ENCODE measurements at regions not wholly inside any gene's neighbourhood (a gene's known extent, or its start where the extent isn't known, plus 50 kb on each side); places are given as distances from the start of the nearest gene placed in this dataset.

DNA sequence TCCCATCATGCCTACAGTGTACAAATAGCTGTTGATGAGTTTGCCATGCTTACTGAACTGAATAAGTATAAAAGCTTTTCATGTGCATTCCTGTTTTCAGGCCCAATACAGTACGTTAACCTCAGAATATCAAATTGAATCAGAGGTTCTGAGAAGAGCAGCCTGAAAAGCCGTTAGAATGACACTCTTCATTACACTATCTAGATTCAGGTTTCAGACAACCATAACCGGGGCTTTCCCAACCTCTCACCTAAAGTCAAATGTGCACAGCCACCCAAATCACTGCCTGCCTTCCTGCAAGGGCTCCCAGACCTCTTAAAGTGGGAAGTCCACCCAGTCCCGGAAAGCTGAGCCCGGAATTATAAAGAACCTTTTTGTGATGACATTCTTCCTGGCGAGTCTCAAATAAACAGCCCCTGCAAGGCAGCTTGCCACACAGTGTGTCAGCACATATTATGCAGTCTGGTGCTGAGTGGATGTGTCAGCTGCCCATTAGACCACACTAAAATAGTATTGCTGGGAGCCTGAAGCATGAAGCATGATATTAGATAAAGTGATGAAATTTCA is 245.8 kb downstream of the TLE4 start:
- Histone ChIP-seq H3K36me3 (ENCODE audit: control insufficient read depth in 2 of 4, insufficient read depth in 4 of 4, low read length in 3 of 4) (no peaks in the 10 kb centered on the region), H3K4ac (replicated peaks; ENCODE audit: insufficient read length, low read depth, low read length) (no peak overlapping the region), H3K56ac (replicated peaks; ENCODE audit: insufficient read length, low read depth, low read length) (no peak overlapping the region), H3K79me2 (ENCODE audit: control insufficient read depth in 1 of 2, insufficient read depth in 2 of 2, low read length in 2 of 2) (no peaks in the 10 kb centered on the region), H3K27me3 (replicated peaks in 1 of 4; ENCODE audit: control insufficient read depth in 3 of 4, extremely low read depth in 1 of 4, insufficient read depth in 3 of 4, low read length in 3 of 4) (no peaks in the 10 kb centered on the region), H3K18ac (ENCODE audit: extremely low read depth, low read length) (no peak overlapping the region), H3K4me1 (replicated peaks in 1 of 4; ENCODE audit: control insufficient read depth in 3 of 4, insufficient read depth in 4 of 4, low read length in 3 of 4) (peaks cover 3 to 11% (median 7%) of the 10 kb centered on the region in 4 experiments; a peak in 5 of 7 replicates), H2BK5ac (ENCODE audit: low read depth, low read length) (peak overlapping the region; percentile 50; the same call in 1 of the 2 replicates), H2AK5ac (ENCODE audit: low read depth, low read length) (no peak overlapping the region), H4K91ac (replicated peaks; ENCODE audit: insufficient read length, low read length) (no peak overlapping the region), H3K23ac (ENCODE audit: insufficient read length) (no peak overlapping the region), H4K20me1 (replicated peaks in 1 of 2; ENCODE audit: control insufficient read depth in 1 of 2, insufficient read depth in 2 of 2, low read length in 2 of 2) (no peaks in the 10 kb centered on the region), H3K4me2 (ENCODE audit: insufficient read depth in 1 of 2, low read depth in 2 of 2, low read length in 2 of 2) (0 out of 4 replicates have a peak overlapping the region, but pooled peaks of 1 of the 2 experiments have one; percentile 5), H4K8ac (ENCODE audit: extremely low read depth, insufficient read depth, low read length) (no peak overlapping the region), H4K5ac (ENCODE audit: insufficient read length, low read depth, low read length) (no peak overlapping the region), H2BK20ac (ENCODE audit: low read length) (no peak overlapping the region; the same call in 1 of the 2 replicates), H3K9me3 (ENCODE audit: insufficient read depth in 2 of 2, low read depth in 1 of 2, low read length in 1 of 2) (no peaks in the 10 kb centered on the region), H2BK15ac (ENCODE audit: low read length) (no peak overlapping the region), H2BK12ac (ENCODE audit: low read depth, low read length) (no peak overlapping the region), H3K9ac (replicated peaks in 1 of 4; ENCODE audit: extremely low read depth in 1 of 4, low read depth in 3 of 4, low read length in 3 of 4) (no peak overlapping the region), H3K79me1 (ENCODE audit: low read depth, low read length) (no peaks in the 10 kb centered on the region), H3K4me3 (ENCODE audit: extremely low read depth in 1 of 4, insufficient read depth in 2 of 4, low read depth in 3 of 4, low read length in 4 of 4) (no peak overlapping the region), H3K14ac (ENCODE audit: insufficient read length) (no peak overlapping the region), H3K27ac (ENCODE audit: low read depth, low read length) (no peak overlapping the region), H2AFZ (ENCODE audit: low read length) (no peak overlapping the region), H3K23me2 (ENCODE audit: low read depth, low read length) (no peaks in the 10 kb centered on the region), H2BK120ac (replicated peaks; ENCODE audit: low read depth, low read length) (no peak overlapping the region)
- TF ChIP-seq KDM5A (IDR thresholded peaks at IDR 0.05; ENCODE audit: low read length) (no peak), EZH2 (IDR thresholded peaks at IDR 0.05; ENCODE audit: low read depth, low read length, severe bottlenecking) (no peak), EGR1 (IDR thresholded peaks at IDR 0.05; ENCODE audit: borderline replicate concordance, low read depth, low read length) (no peak), JUND (IDR thresholded peaks at IDR 0.05; ENCODE audit: low read length) (no peak), TAF7 (optimal IDR thresholded peaks at IDR 0.05; ENCODE audit: borderline replicate concordance, low read depth, low read length) (no peak), ZNF274 (IDR thresholded peaks at IDR 0.05; ENCODE audit: borderline replicate concordance, extremely low read depth, low read length) (no peak), CHD2 (IDR thresholded peaks at IDR 0.05; ENCODE audit: low read length) (no peak)
- TF ChIP-seq, protein P1, sequence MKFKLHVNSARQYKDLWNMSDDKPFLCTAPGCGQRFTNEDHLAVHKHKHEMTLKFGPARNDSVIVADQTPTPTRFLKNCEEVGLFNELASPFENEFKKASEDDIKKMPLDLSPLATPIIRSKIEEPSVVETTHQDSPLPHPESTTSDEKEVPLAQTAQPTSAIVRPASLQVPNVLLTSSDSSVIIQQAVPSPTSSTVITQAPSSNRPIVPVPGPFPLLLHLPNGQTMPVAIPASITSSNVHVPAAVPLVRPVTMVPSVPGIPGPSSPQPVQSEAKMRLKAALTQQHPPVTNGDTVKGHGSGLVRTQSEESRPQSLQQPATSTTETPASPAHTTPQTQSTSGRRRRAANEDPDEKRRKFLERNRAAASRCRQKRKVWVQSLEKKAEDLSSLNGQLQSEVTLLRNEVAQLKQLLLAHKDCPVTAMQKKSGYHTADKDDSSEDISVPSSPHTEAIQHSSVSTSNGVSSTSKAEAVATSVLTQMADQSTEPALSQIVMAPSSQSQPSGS (IDR thresholded peaks at IDR 0.05; ENCODE audit: low read length): no peak
- no peak for DNase-seq (ENCODE audit: low read depth in 1 of 2, low spot score in 2 of 2)
- FAIRE-seq: no peak
- POLR2A ChIA-PET (ENCODE audit: partially characterized antibody): interaction anchor here (1.0 kb wide), 1 partner anchor 246 kb away, joined by 3 read pairs; the partner anchor contains the start of gene TLE4
- CTCF ChIA-PET (ENCODE audit: partially characterized antibody): interaction anchor here (0.6 kb wide), 1 partner anchor 54 kb away, joined by 3 read pairs; no protein-coding TSS in a partner anchor
- WGBS, 2 experiments (ENCODE audit: extremely low coverage in 1 of 2, insufficient coverage in 1 of 2, insufficient read length in 1 of 2, insufficient replicate concordance in 2 of 2, low coverage in 1 of 2, low lambda C conversion rate in 2 of 2, missing lambda C conversion rate in 1 of 2): 57% methylated on average over 6 of the region's 6 CpGs; no CpG with 5 or more reads in 1 of the 2 experiments
